Posterior cingulate gyrus (tissue), 11 donors: ENCODE measurements at regions not wholly inside any gene's neighbourhood (a gene's known extent, or its start where the extent isn't known, plus 50 kb on each side); places are given as distances from the start of the nearest gene placed in this dataset.

Experiments
- DNase-seq, 10 donors: peaks; one replicate each; pipeline versions ENCODE4 v3.0.0 to v3.0.0-alpha.2; 2020 to 2021; ENCODE audit warnings: mixed read lengths in 3 of 10
- intact Hi-C: fragments of 100-400 bp; cut with DNase I; formaldehyde crosslinking; loops from one replicate; pipeline ENCODE4 v1.15.1; 2023

- DNase-seq, result peak in 8 of 10 donors; percentile 9 to 87 (median 30)
- intact Hi-C loops, result no loop called here
These were observed 601.2 kb upstream of the ARID1B start for GRCh38 chr6:156175971-156176421.

GRCh38 chr6:156175433-156175832 lies 601.7 kb upstream of the ARID1B start:
- DNase-seq, result no peak
- intact Hi-C loops, result no loop called here

GRCh38 chr6:156174031-156174890 lies 602.9 kb upstream of the ARID1B start:
- no peak for DNase-seq
- intact Hi-C loops, result no loop called here

- no peak for DNase-seq
- intact Hi-C loops, result no loop called here
These were observed 607.8 kb upstream of the ARID1B start for GRCh38 chr6:156169371-156169770.

- DNase-seq, result peak in 1 of 10 donors; percentile 28
- intact Hi-C loops, result no loop called here
These were observed 609.5 kb upstream of the ARID1B start for GRCh38 chr6:156167625-156168071.

GRCh38 chr6:156167016-156167624 lies 610.1 kb upstream of the ARID1B start:
- intact Hi-C loops, result no loop called here
- DNase-seq, result no peak

GRCh38 chr6:156166093-156166492 lies 611.1 kb upstream of the ARID1B start:
- no peak for DNase-seq

GRCh38 chr6:156164701-156165452 lies 612.3 kb upstream of the ARID1B start:
- no peak for DNase-seq
- intact Hi-C loops, result no loop called here

More at GRCh38 chr6:156166093-156166492, 611.1 kb upstream of the ARID1B start:
- intact Hi-C loops, result no loop called here

GRCh38 chr6:156163311-156163710 lies 613.9 kb upstream of the ARID1B start:
- intact Hi-C loops, result no loop called here
- no peak for DNase-seq

GRCh38 chr6:156161471-156161870 lies 615.7 kb upstream of the ARID1B start:
- intact Hi-C loops, result no loop called here
- DNase-seq, result no peak

GRCh38 chr6:156160795-156161165 lies 616.4 kb upstream of the ARID1B start:
- intact Hi-C loops, result no loop called here
- DNase-seq, result no peak

- DNase-seq, result no peak
- intact Hi-C loops, result no loop called here
These were observed 617.0 kb upstream of the ARID1B start for GRCh38 chr6:156160007-156160794.

GRCh38 chr6:156154896-156155295 lies 622.3 kb upstream of the ARID1B start:
- intact Hi-C loops, result no loop called here
- no peak for DNase-seq

GRCh38 chr6:156150391-156150790 lies 626.8 kb upstream of the ARID1B start:
- intact Hi-C loops, result no loop called here
- no peak for DNase-seq

GRCh38 chr6:156146891-156147290 lies 630.3 kb upstream of the ARID1B start:
- intact Hi-C loops, result no loop called here
- no peak for DNase-seq

GRCh38 chr6:156131221-156131903 lies 645.8 kb upstream of the ARID1B start:
- intact Hi-C loops, result no loop called here
- DNase-seq, result no peak

GRCh38 chr6:156126535-156126934 lies 650.6 kb upstream of the ARID1B start:
- no peak for DNase-seq
- intact Hi-C loops, result no loop called here

GRCh38 chr6:156125844-156126243 lies 651.3 kb upstream of the ARID1B start:
- intact Hi-C loops, result no loop called here

GRCh38 chr6:156123731-156124130 lies 653.4 kb upstream of the ARID1B start:
- DNase-seq, result no peak
- intact Hi-C loops, result no loop called here

More at GRCh38 chr6:156125844-156126243, 651.3 kb upstream of the ARID1B start:
- DNase-seq, result no peak

- intact Hi-C loops, result no loop called here
- DNase-seq, result no peak
These were observed 655.2 kb upstream of the ARID1B start for GRCh38 chr6:156121973-156122372.
